ENCODE measurements at regions not wholly inside any gene's neighbourhood (a gene's known extent, or its start where the extent isn't known, plus 50 kb on each side); places are given as distances from the start of the nearest gene placed in this dataset.

DNA sequence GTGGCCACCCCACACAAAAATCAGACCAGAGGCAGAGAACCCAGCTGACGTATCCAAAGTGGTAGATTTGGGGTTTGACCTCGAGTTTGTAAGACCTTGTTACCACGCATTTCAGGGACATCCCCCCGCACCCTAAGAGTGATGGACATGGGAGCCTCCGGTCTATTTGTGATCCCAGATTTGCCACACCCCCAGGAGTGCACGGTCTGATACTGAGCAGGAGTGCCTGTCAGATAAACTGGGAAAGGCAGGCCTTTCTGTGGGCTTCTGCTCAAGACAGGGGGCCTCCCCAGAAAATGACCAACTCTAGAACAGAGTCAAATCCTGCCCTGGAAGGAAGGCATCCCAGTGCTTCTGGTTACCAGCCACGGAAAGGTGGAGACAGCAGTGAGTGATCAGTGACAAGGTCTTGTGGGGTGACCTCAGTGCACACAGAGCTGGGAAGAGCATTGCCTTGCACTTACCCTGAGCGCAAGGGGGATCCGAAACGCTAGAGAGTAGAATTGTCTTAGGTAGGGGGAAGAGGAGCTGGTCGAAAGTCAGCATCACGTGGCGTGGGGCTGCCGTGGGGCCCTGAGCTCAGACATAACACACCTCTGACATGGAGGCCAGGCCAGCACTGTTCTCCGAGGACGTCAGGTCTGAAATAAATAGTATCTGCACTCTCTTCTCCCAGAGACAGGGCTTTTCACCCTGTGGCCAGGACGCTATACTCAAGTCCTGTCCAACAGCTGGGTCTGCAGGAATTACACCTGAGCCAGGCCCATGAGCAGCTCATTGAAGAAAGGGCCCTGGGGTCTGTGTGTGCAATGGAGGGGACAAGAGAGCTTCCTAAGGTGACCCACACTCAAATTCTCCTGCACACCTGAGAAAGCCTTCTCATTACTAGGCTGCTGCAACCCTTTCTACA, 242.4 kb upstream of the SALL3 start:
- DNase-seq, result no peak

DNA sequence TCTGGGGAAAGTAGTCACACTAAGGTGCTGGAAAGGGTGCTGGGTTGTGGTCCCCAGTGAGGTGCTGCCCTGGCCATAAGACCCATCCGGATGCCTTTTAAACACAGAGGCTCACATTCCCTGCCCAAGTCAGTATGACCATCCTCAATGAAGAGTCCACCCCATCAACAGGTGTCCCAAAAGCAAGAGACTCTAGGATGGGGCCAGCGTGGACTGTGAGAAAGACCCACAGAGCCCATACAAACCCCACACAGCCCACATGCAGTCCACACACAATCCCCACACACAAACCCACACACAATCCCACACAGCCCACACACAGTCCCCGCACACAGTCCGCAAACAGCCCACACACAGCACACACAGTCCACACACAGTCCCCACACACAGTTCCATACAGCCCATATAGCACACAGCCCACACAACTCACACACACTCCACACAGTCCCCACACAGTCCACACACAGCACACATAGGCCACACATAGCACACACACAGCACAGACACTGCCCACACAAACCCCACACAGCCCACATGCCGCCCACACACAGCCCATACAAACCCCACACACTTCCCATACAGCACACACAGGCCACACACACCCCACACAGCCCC, 241.4 kb upstream of the SALL3 start:
- no peak for DNase-seq

DNA sequence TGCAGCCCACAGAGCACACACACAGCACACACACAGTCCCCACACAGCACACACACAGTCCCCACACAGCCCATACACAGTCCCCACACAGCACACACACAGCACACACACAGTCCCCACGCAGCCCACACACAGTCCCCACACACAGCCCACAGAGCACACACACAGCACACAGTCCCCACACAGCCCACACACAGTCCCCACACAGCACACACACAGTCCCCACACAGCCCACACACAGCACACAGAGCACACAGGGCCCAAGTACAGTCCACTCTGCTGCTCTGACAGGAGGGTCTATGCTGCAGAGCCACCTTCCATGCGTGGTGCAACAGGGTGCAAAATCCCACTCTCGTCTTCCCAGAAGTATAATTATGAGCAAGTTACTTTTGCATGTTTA, 240.5 kb upstream of the SALL3 start:
- DNase-seq, result no peak

DNA sequence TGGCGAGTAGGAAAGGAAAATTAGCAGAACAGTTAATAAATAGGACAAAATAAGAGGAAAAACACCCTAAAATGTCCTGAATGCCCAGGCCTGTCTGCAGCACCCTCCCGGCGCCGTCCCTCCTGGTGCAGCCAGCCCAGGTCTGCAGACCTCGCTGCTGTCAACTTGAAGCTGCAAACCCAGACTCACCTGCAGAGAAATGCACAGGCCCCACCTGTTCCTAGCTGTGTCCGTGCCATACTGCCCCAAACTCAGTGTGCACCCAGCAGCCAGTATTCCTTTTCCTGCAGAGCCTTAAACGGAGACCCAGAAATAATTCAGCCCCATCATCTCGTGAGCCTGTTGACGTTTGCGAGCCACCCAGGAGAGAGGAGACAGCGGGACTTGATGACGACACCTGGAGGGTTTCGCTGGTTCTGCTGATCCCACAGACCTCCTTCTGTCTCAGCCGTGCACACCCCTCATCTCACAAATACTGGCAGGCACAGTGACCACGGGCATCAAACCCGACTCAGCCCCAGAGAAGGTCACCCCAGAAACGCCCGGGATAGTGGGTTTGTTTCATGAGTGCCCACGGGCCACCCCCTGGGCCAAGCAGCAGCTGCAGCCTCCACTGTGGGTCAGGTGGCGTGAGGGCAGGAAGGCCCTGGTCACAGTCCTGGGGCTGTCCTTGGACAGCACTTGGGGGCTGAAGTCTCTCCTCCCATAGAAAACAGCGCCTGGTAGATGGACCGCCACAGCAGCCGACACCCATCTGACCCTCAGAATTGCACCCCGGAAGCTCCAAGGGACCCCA, 239.5 kb upstream of the SALL3 start:
- no peak for DNase-seq

DNA sequence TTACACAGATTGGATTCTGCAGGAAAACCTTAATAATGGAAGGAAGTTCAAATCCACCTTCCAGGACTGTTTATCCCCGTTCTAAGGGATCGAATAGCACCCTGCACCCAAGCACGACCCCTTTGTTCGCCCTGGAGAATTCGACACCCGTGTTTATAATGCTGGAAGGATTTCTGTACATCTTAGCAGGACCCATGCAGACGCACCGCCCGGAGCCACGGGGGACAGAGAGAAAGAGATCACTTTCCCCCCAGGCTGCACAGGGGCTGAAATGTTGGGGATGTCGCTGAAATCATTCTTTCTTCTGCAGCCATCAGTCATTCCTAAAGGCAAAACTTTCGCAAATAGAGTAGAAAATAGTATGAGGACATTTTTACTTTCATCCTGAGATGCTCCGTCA, 238.7 kb upstream of the SALL3 start:
- no peak for DNase-seq

DNA sequence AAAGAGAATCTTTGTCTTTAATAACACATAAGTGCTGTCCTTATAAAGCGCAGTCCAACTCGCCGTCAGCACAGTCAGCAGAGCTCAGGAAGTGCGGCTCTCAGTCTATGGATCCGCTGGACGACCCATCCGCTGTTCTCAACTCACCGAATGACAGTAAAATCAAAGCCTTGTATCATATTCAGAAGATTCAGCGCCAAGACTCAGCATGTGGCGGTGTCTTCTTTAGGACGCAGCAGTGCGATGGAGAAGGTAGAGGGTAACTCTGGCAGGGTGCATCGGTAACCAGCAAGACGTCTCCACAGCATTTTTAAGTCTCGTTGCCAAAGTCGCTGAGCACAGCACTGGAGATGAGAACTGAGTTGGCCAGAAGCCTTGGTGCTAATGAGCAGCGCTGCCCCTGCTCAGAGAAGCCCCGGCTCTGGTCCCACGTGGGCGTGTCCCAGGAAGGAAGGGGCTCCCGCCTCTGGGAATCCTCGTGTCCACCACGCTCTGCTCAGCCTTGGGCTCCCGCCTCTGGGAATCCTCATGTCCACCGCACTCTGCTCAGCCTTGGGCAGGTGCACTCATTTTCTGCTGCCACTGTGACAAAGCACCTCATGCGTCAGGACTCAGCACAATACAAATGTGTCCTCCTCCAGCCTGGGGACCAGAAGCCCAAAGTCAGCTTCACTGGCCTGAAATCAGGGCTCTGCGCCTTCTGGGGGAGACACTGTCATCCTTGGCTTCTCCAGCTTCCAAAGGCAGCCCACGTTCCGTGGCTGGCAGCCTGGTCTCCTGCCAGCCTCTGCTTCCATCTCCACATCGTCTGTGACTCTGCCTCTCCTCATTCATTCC, 238.0 kb upstream of the SALL3 start:
- no peak for DNase-seq

DNA sequence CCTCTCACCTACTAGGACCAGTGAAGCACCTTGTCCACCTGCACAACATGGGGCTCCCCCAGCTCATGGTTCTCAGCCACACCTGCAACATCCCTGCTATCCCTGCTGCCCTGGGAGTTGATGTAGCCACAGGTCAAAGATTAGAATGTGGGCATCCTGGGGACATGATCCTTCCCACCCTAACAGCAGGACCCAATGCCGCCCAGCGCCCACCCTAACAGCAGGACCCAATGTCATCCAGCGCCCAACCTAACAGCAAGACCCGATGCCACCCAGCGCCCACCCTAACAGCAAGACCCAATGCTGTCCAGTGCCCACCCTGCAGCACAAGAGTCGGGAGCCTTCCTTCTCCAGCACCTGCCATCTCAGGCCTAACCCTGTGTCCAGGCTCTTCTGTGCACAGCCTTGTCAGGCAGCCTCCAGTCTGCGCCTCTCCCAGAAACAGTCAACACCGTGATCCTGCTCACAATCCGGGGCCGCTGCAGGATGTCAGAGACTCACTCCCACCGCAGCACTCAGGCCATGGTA, 237.3 kb upstream of the SALL3 start:
- no peak for DNase-seq

DNA sequence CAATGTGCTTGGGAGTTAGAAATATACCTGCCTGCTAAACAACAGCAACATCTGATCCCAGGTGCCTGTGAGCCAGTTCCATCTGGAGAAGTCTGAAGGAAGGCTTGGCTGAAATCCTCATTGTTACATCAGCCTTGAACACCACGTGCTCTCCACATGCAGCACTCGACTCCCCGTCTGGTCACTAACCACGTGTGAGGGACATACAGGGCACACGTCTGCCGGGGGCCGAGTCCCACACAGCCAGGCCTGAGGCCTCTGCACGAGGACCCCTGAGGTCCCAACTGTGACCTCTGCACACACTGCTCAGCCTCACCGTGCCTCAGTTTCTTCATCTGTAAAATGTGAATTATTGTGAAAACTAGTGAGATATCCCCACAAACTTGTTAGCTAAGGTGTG, 236.5 kb upstream of the SALL3 start:
- no peak for DNase-seq

DNA sequence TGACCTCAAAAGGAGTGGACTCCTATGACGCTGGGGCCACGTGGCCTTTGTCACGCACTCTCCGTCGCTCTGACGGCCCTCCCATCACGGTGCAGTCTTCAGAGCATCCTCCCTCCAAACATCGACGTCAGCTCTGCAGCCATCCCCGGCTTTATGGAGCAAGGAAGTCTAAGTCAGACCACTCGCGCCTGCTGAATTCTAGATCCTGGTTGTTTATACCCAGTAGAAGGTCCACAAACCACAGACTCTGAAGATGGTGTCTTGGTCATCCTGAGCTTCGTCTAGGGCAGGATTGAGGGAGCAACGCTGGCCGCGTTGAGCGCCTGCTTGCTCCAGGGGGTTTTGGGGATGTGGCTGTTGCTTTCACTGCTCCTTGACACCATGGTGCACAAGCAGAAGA, 228.0 kb upstream of the SALL3 start:
- no peak for DNase-seq

DNA sequence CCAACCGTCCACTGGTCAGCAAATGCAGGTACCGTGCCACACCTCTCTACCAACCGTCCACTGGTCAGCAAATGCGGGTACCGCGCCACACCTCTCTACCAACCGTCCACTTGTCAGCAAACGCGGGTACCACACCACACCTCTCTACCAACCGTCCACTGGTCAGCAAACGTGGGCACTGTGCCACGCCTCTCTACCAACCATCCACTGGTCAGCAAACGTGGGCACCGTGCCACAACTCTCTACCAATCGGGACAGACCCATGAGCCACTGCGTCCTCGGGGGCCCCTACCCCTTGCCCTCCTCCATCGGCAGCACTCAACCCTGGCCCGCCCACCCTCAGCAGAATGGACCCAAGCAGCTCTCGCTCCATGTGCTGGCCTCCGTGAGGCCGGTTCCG, 226.4 kb upstream of the SALL3 start:
- no peak for DNase-seq

DNA sequence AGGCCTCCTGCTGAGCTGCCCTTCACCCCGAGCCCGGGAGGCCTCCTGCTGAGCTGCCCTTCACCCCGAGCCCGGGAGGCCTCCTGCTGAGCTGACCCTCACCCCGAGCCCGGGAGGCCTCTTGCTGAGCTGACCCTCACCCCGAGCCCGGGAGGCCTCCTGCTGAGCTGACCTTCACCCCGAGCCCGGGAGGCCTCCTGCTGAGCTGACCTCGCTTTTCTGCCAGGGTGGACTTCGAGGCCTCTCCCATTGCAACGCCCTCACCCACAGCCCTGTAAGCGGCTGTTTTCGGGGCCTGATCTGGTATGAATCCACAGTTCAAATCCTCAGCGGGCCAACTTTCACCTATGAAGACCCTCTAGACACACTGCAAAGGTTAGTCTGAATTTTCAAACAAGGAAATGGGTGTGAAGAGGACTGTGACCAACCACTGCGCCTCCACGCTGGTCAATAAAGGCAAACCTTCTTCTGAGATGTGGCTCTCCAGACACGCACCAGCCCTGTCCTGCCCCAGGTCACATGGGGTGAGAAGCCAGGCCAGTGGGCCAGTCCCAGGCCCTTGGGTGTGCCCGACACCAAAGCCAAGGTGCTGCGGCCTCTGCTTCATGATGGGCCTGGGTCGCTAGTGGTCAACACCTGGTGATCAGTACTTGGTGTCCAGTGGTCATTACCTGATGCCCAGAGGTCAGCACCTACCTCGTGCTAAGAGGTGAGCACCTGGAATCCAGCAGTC, 225.1 kb upstream of the SALL3 start:
- DNase-seq, result no peak

DNA sequence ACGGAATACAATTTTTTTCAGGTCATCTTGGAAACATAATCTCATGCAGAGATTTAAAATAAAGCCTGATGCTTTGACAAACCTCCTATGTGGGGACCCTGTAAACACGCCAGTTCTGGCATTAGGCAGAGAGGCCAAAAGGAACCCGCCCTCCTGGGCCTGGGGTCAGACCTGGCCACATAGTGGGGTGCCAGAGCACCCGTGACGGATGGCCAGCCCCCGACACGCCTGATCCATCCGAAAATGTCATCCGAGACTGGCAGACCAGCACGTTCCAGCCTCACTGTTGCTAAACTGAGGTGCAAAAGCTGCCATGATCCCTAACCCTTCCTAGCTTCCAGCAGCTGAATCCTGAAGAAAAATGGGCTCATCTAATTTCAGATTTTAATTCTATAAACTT, 222.6 kb upstream of the SALL3 start:
- DNase-seq, result no peak

DNA sequence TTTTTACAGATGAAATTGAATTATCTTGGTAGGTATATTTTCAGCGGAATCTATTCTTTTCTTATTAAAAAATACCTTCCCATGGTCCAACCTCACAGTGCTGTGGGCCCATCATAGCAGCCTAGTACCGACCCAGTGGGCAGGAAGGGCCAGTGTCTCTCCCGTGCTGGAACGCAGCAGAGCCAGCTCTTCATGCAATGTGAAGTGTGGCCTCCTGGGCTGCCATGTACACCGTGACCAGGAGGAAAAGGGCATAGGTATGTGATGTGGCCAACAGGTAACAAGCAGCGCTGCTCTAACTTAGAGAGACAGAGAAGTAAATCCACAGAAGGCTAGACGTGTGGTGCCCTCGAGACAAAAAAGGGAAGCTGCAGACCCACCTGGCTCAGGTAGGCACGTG, 221.1 kb upstream of the SALL3 start:
- no peak for DNase-seq

DNA sequence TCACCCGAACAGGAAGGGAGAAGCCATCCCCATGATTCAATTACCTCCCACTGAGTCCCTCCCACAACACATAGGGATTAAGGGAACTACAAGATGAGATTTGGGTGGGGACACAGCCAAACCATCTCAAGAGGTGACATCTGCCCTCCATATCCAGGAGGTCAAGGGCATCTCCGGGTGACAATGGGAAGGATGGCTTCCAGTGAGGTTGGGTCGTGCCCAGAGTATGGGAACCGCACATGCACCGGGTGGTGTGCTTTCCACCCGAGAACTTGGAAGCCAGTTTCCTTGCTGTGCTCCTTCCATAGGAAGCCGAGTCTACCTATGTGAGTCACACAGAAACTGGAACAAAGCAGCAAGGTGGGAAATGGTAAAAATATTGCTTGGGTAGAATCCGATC, 216.9 kb upstream of the SALL3 start:
- no peak for DNase-seq

DNA sequence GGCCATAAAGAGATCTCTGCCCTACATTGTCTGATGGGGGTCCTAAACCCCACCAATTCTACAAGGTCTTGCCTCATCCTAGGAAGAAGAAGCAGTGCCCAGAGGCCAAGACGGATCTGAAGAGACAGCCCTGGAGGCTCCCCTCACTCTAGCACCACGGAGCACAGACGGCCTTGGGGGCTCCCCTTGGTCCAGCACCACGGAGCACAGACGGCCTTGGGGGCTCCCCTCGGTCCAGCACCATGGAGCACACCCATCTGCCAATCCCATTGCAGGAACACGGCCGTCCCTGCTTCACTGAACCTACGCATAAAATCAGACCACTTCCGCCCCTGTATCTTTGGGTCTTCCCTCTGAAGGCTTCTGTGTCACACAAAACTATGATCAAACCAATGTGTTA, 215.1 kb upstream of the SALL3 start:
- no peak for DNase-seq

DNA sequence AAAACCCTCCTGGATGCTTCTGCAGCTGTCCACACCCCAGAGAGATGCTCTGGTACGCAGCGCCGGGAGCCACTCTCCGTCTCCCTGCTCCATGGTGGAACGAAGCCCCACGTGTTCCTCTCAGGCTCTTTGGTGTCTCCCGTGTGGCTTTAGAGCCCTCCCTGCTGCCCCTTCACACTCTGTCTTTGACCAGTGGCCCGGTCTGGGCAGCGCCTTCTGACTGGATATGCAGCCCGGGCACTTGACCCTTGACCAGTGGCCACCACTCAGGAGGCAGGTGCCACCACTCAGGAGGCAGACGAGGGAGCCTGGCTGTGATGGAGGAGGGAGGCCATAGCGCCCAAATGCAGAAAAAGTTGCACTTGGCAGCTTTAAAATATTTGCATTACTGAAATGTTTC, 214.5 kb upstream of the SALL3 start:
- no peak for DNase-seq

DNA sequence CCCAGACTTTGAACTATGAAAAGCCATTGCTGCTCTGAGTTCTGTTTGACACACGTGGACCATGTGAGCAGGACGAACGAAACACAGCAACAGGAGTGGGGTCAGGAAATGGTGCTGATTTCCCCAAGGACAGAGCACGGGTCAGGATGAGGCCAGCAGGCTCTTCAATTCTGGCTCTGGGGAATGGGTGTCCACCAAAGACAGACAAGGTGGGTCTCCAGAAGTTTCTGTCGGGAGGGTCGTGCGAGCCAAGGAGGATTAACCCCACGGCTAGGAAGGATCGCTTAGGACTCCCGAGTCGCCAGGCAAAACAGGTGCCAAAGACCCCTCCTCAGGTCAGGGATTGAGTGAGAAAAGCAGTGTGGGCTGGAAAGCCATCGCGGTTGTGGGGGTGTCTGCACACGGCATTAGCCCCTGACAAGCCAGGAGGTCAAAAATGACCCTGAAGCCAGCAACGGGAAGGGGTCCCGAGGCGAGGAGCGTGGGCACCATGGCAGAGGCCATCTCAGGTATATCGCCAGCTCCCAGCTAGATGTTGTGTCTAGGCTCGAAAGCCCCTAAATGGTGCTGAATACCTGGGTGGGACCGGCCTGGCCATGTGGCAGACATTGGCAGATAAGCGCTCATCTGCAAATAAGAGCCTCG, 213.9 kb upstream of the SALL3 start:
- no peak for DNase-seq

DNA sequence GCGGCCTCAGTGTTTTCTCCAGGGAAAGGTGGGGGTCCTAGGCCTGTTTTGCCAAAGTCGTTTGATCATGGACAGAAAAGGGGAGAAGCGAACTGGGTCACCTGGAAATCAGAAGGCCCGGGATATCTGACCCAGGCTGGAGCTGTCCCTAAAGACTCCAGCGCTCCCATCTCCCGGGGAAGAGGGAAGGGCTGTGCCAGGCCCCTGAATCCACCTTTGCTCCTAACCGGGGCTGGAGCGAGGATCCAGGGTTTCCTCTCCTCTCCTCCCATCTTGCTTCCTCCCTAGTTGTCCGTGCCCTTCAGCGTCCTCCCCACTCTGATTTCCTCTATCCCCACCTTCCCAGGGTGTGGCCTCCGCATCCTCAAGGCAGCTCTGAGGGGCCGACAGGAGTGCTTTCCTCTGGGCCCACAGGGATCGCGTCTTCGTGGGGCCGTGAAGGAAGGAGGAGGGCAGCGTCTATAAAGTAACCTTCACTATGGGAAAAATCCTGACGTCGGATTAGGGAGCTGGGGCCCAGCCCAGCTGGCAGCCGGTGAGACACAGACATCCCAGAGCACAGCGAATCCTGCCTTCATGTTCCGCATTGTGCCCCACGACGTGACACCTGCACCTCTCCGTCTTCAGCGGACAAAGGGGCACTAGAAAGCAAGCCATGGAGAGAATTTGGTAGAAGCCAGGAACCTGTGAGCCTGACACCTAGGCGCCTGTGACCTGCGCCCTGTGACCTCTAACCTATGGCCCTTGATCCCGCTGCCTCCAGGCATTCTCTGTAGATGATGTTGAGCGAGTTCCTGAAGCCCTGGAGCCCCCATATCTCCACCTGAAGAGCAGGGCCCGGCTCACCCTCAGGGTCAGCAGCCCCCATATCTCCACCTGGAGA, 212.7 kb upstream of the SALL3 start:
- DNase-seq, result no peak

DNA sequence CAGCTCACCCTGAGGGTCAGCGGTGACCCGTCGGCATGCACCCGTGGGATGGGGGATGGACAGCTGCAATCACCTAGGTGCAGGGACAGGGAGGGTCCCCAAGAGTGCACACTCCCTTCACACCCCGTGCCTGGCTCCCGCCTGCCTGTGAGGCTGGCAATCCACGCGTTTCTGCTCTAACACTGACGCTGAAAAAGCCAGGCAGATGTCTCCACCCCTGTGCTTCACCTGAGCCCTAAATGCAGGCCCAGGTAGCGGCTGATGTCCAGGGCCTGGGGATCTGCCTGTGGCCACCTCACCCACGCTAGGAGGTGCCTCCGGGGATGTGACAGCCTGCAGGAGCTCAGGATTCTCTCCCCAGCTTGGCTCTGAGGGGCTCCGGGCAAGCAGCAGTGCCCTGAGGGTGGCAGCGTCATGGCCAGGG, 212.0 kb upstream of the SALL3 start:
- no peak for DNase-seq

DNA sequence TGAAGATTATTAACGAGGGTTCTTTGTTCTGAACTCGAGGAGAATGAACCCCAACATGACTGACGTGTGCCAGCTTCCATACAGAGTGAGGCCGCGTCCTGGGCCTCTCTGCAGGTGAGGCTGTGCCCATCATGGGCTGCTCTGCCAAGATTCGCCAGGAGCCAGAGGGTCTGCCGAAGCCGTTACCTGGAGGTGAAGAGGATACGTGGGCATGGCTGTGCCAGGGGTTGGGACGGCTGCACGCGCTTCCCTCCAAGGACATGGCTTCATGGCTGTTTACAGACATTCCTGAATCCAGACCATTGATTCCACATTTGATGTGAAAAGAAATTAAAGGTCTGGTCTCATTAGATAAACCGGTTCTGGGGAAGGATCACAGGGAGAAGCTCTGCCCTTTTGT, 211.4 kb upstream of the SALL3 start:
- no peak for DNase-seq

Measured in bone marrow (tissue), 2 donors.